SK-N-SH (cell line): ENCODE measurements at regions not wholly inside any gene's neighbourhood (a gene's known extent, or its start where the extent isn't known, plus 50 kb on each side); places are given as distances from the start of the nearest gene placed in this dataset.
A peak's percentile ranks its signal among the peaks of the same experiment; 100 is the strongest.

Experiments
- CTCF ChIA-PET: fragments of 300-600, 350-600 bp; formaldehyde crosslinking; extraction: SDS; loops from one replicate; lab custom pipeline; 2021; lab: Yijun Ruan, JAX
- POLR2A ChIA-PET: fragments of 350-600 bp; sonication (Branson Sonifier 250); formaldehyde crosslinking; extraction: SDS; loops from one replicate; lab custom pipeline; 2020; ENCODE audit warnings: antibody characterized with exemption, inconsistent platforms; lab: Yijun Ruan, JAX
- DNase-seq: peaks from one replicate; pipeline ENCODE4 v3.0.0; 2012
- H2AFZ ChIP-seq: fragments of 200-600 bp; sonication (generic); 2 replicates; pipeline ENCODE4 v1.8.1; 2016; ENCODE audit warnings: antibody characterized with exemption, mild to moderate bottlenecking, low read depth
- H3F3A ChIP-seq: fragments of 200-600 bp; sonication (generic); replicated peaks from 2 replicates; pipeline ENCODE3; 2016; ENCODE audit warnings: antibody characterized with exemption, mild to moderate bottlenecking; ENCODE audit not compliant: insufficient read depth
- H3K27ac ChIP-seq, 2 experiments: fragments of 200-500 bp in 1 of 2; fragments of 200-600 bp in 1 of 2; sonication (Bioruptor generic) in 1 of 2; sonication (generic), shearing (Covaris generic) in 1 of 2; 2 replicates each; pipeline versions ENCODE4 v1.5.1 to v1.6.1; 2014 to 2016; ENCODE audit warnings: low read depth in 2 of 2, inconsistent platforms in 1 of 2, low read length in 1 of 2, mild to moderate bottlenecking in 1 of 2, mixed read lengths in 1 of 2
- H3K27me3 ChIP-seq: fragments of 200-600 bp; sonication (generic), shearing (Covaris generic); 2 replicates; pipeline ENCODE4 v1.6.1; 2016; ENCODE audit warnings: mixed run types; ENCODE audit not compliant: insufficient read depth
- H3K36me3 ChIP-seq, 2 experiments: fragments of 200-500 bp in 1 of 2; fragments of 200-600 bp in 1 of 2; sonication (Bioruptor generic) in 1 of 2; sonication (generic) in 1 of 2; replicated peaks in 1 of 2; 2 replicates each; pipeline versions ENCODE3 to v1.5.1; 2014 to 2016; ENCODE audit warnings: low read length in 1 of 2, mild to moderate bottlenecking in 1 of 2; ENCODE audit not compliant: insufficient read depth in 2 of 2, control insufficient read depth in 1 of 2
- H3K4me1 ChIP-seq, 2 experiments: fragments of 200-500 bp in 1 of 2; fragments of 200-600 bp in 1 of 2; sonication (Bioruptor generic) in 1 of 2; sonication (generic), shearing (Covaris generic) in 1 of 2; 2 replicates each; pipeline versions ENCODE4 v1.5.1 to v1.6.1; 2014 to 2016; ENCODE audit warnings: low read depth in 1 of 2, low read length in 1 of 2, mixed run types in 1 of 2; ENCODE audit not compliant: insufficient read depth in 2 of 2, control insufficient read depth in 1 of 2
- H3K4me2 ChIP-seq: fragments of 200-600 bp; sonication (generic), shearing (Covaris generic); 2 replicates; pipeline ENCODE4 v1.6.1; 2017; ENCODE audit warnings: mixed run types
- H3K4me3 ChIP-seq, 2 experiments: fragments of 200-500 bp in 1 of 2; fragments of 200-600 bp in 1 of 2; sonication (Bioruptor generic) in 1 of 2; sonication (generic), shearing (Covaris generic) in 1 of 2; 2 replicates each; pipeline versions ENCODE4 v1.5.1 to v1.8.1; 2014 to 2016; ENCODE audit warnings: low read depth in 2 of 2, inconsistent platforms in 1 of 2, low read length in 1 of 2, mild to moderate bottlenecking in 1 of 2, mixed read lengths in 1 of 2, moderate library complexity in 1 of 2
- H3K79me2 ChIP-seq: fragments of 200-600 bp; sonication (generic); 2 replicates; pipeline ENCODE4 v1.8.1; 2017; ENCODE audit warnings: mild to moderate bottlenecking; ENCODE audit not compliant: insufficient read depth
- H3K9ac ChIP-seq: fragments of 200-600 bp; sonication (generic); 2 replicates; pipeline ENCODE4 v1.6.1; 2017; ENCODE audit warnings: mixed run types
- H3K9me2 ChIP-seq: fragments of 200-600 bp; sonication (generic); 2 replicates; pipeline ENCODE4 v1.6.1; 2017; ENCODE audit warnings: mixed run types
- H3K9me3 ChIP-seq: fragments of 200-600 bp; sonication (generic); 2 replicates; pipeline ENCODE4 v1.6.1; 2017; ENCODE audit warnings: mixed run types, mild to moderate bottlenecking, moderate library complexity
- H4K20me1 ChIP-seq: fragments of 200-600 bp; sonication (generic); 2 replicates; pipeline ENCODE4 v1.6.1; 2017; ENCODE audit warnings: mild to moderate bottlenecking, mixed run types; ENCODE audit not compliant: insufficient read depth
- CTCF ChIP-seq: fragments of 200-600 bp; sonication (generic); IDR thresholded peaks from 2 replicates; pipeline ENCODE4 v1.6.1; 2017; ENCODE audit warnings: antibody characterized with exemption, mild to moderate bottlenecking, moderate library complexity
- EP300 ChIP-seq, 2 experiments: IDR thresholded peaks; 2 replicates each; pipeline versions ENCODE4 v1.4.0 to v1.6.1; 2012; ENCODE audit warnings: borderline replicate concordance in 1 of 2, low read depth in 1 of 2, low read length in 1 of 2
- EZH2phosphoT487 ChIP-seq: fragments of 200-600 bp; sonication (generic); IDR thresholded peaks from 2 replicates; pipeline ENCODE4 v1.6.1; 2017; ENCODE audit warnings: low read depth, mixed run types, mild to moderate bottlenecking, antibody characterized with exemption, moderate library complexity, borderline replicate concordance
- FOXJ3 ChIP-seq: sonication (generic); formaldehyde crosslinking; IDR thresholded peaks from 2 replicates; pipeline ENCODE4 v1.5.1; 2020; ENCODE audit warnings: mild to moderate bottlenecking, missing genetic modification reagents
- RAD21 ChIP-seq: IDR thresholded peaks from 2 replicates; pipeline ENCODE4 v1.6.1; 2012; ENCODE audit warnings: mild to moderate bottlenecking, low read length
- REST ChIP-seq: IDR thresholded peaks from 2 replicates; pipeline ENCODE4 v1.6.1; 2012; ENCODE audit warnings: mild to moderate bottlenecking, low read depth, low read length, moderate library complexity
- RFX5 ChIP-seq: IDR thresholded peaks from 2 replicates; pipeline ENCODE4 v1.6.1; 2012; ENCODE audit warnings: mild to moderate bottlenecking, improper control_type of control experiment, low read length
- SMC3 ChIP-seq: IDR thresholded peaks from 2 replicates; pipeline ENCODE4 v1.6.1; 2012; ENCODE audit warnings: low read depth, low read length, improper control_type of control experiment
- USF2 ChIP-seq: fragments of 150-350 bp; IDR thresholded peaks from 2 replicates; pipeline ENCODE4 v1.6.1; 2017; ENCODE audit warnings: antibody characterized with exemption, low read length, low read depth, borderline replicate concordance
- WGBS: methylation state at CpG from one replicate; pipeline ENCODE4 v1.1.6; 2017; ENCODE audit warnings: low lambda C conversion rate; 5-methylcytosine and 5-hydroxymethylcytosine counted together

GRCh38 chr17:33779234-33779591 lies 475.9 kb upstream of the CCL2 start:
- H4K20me1 ChIP-seq: no peaks in the 10 kb centered on the region
- no peaks in the 10 kb centered on the region for H3K9me3 ChIP-seq
- ChIA-PET POLR2A (no interaction called here), CTCF (interaction anchor here (0.6 to 10.6 kb wide), 60 partner anchors 8 to 582 kb away, joined by 3 to 162 read pairs (median 4); no protein-coding TSS in a partner anchor)
- H3K79me2 ChIP-seq: no peaks in the 10 kb centered on the region
- 11% methylated on average over 5 of the region's 5 CpGs for WGBS
- H2AFZ ChIP-seq: no peak overlapping the region
- TF ChIP-seq RAD21 (peak; percentile 96), RFX5 (no peak), CTCF (peak; percentile 97), SMC3 (peak; percentile 84), USF2 (no peak), EZH2phosphoT487 (no peak)
- H3K27ac ChIP-seq: no peak overlapping the region
- H3K4me3 ChIP-seq: peak overlapping the region in 1 of 2 experiments; percentile 39; a peak in 1 of 4 replicates
- H3K36me3 ChIP-seq: no peaks in the 10 kb centered on the region
- H3K4me2 ChIP-seq: no peak overlapping the region
- no peaks in the 10 kb centered on the region for H3F3A ChIP-seq
- DNase-seq: peak; percentile 57
- H3K27me3 ChIP-seq: no peaks in the 10 kb centered on the region
- H3K4me1 ChIP-seq: peaks cover 0 to 3% of the 10 kb centered on the region in 2 experiments; a peak in 1 of 4 replicates
- H3K9ac ChIP-seq: no peak overlapping the region
- no peaks in the 10 kb centered on the region for H3K9me2 ChIP-seq

GRCh38 chr17:33785281-33785680 lies 469.8 kb upstream of the CCL2 start:
- H3K9me3 ChIP-seq: no peaks in the 10 kb centered on the region
- no peaks in the 10 kb centered on the region for H3K27me3 ChIP-seq
- ChIA-PET POLR2A (no interaction called here), CTCF (interaction anchor here (1.0 to 1.8 kb wide), 5 partner anchors 34 to 576 kb away, joined by 3 to 4 read pairs (median 3); no protein-coding TSS in a partner anchor)
- H3K9ac ChIP-seq: no peak overlapping the region
- H3K27ac ChIP-seq: no peak overlapping the region
- H3K4me2 ChIP-seq: no peak overlapping the region
- no peaks in the 10 kb centered on the region for H3K9me2 ChIP-seq
- H2AFZ ChIP-seq: no peak overlapping the region
- H3K79me2 ChIP-seq: no peaks in the 10 kb centered on the region
- H3K4me1 ChIP-seq: no peaks in the 10 kb centered on the region
- TF ChIP-seq FOXJ3 (CRISPR knock-in tag) (no peak), SMC3 (no peak), EP300 (IDR thresholded peaks at IDR 0.05; ENCODE audit: borderline replicate concordance in 1 of 2, low read depth in 1 of 2, low read length in 1 of 2) (no peak), EZH2phosphoT487 (no peak), REST (no peak)
- H4K20me1 ChIP-seq: no peaks in the 10 kb centered on the region
- H3F3A ChIP-seq: no peaks in the 10 kb centered on the region
- H3K36me3 ChIP-seq: no peaks in the 10 kb centered on the region
- no peak overlapping the region for H3K4me3 ChIP-seq
- DNase-seq: no peak
